ENCODE measurements at regions not wholly inside any gene's neighbourhood (a gene's known extent, or its start where the extent isn't known, plus 50 kb on each side); places are given as distances from the start of the nearest gene placed in this dataset.
A peak's percentile ranks its signal among the peaks of the same experiment; 100 is the strongest.

GRCh38 chr1:166484871-166485270 lies 318.1 kb upstream of the FAM78B start:
- Histone ChIP-seq H3K9me3 (ENCODE audit: insufficient read depth, low read depth, low read length) (no peaks in the 10 kb centered on the region), H2AFZ (ENCODE audit: low read depth, low read length) (no peak overlapping the region), H3K36me3 (ENCODE audit: insufficient read depth, low read length) (no peaks in the 10 kb centered on the region), H3K4me3 (ENCODE audit: insufficient read depth, low read depth, low read length) (no peak overlapping the region), H3K27me3 (ENCODE audit: insufficient read depth, low read length) (no peaks in the 10 kb centered on the region), H3K79me2 (ENCODE audit: insufficient read depth, low read length) (no peaks in the 10 kb centered on the region), H3K4me2 (ENCODE audit: low read length) (no peak overlapping the region), H3K4me1 (ENCODE audit: insufficient read depth, low read length) (no peaks in the 10 kb centered on the region), H3K9ac (ENCODE audit: low read length) (no peak overlapping the region), H4K20me1 (ENCODE audit: insufficient read depth, low read length) (no peaks in the 10 kb centered on the region), H3K27ac (ENCODE audit: low read depth, low read length) (no peak overlapping the region)
- FAIRE-seq (no peak), DNase-seq (ENCODE audit: low read depth) (no peak)
- TF ChIP-seq EZH2 (IDR thresholded peaks at IDR 0.05; ENCODE audit: insufficient read depth, low read length) (no peak), CTCF (IDR thresholded peaks at IDR 0.05; ENCODE audit: insufficient read depth, low read depth, low read length) (no peak)
- H3K9me3 Mint-ChIP-seq (ENCODE audit: unreplicated experiment), result peaks cover 2% of the 10 kb centered on the region
- H3K4me1 Mint-ChIP-seq (ENCODE audit: low read depth, unreplicated experiment), result peaks cover 9% of the 10 kb centered on the region
- H3K27ac Mint-ChIP-seq (ENCODE audit: unreplicated experiment), result no peak overlapping the region
- no peaks in the 10 kb centered on the region for H3K36me3 Mint-ChIP-seq (ENCODE audit: low read depth, unreplicated experiment)
- H3K27me3 Mint-ChIP-seq (ENCODE audit: low read depth, unreplicated experiment), result no peaks in the 10 kb centered on the region
- no peak overlapping the region for H3K4me3 Mint-ChIP-seq (ENCODE audit: unreplicated experiment)

- H3K4me2 ChIP-seq (ENCODE audit: low read length), result no peak overlapping the region
- no peak overlapping the region for H2AFZ ChIP-seq (ENCODE audit: low read depth, low read length)
- Mint-ChIP-seq H3K27me3 (ENCODE audit: low read depth, unreplicated experiment) (no peaks in the 10 kb centered on the region), H3K9me3 (ENCODE audit: unreplicated experiment) (peaks cover 2% of the 10 kb centered on the region), H3K36me3 (ENCODE audit: low read depth, unreplicated experiment) (no peaks in the 10 kb centered on the region), H3K27ac (ENCODE audit: unreplicated experiment) (no peak overlapping the region), H3K4me3 (ENCODE audit: unreplicated experiment) (no peak overlapping the region), H3K4me1 (ENCODE audit: low read depth, unreplicated experiment) (peaks cover 9% of the 10 kb centered on the region)
- no peak overlapping the region for H3K9ac ChIP-seq (ENCODE audit: low read length)
- FAIRE-seq (no peak), DNase-seq (ENCODE audit: low read depth) (peak; percentile 3)
- H3K36me3 ChIP-seq (ENCODE audit: insufficient read depth, low read length), result no peaks in the 10 kb centered on the region
- H3K4me1 ChIP-seq (ENCODE audit: insufficient read depth, low read length), result no peaks in the 10 kb centered on the region
- no peaks in the 10 kb centered on the region for H4K20me1 ChIP-seq (ENCODE audit: insufficient read depth, low read length)
- TF ChIP-seq EZH2 (IDR thresholded peaks at IDR 0.05; ENCODE audit: insufficient read depth, low read length) (no peak), CTCF (IDR thresholded peaks at IDR 0.05; ENCODE audit: insufficient read depth, low read depth, low read length) (no peak)
- H3K79me2 ChIP-seq (ENCODE audit: insufficient read depth, low read length), result no peaks in the 10 kb centered on the region
- no peak overlapping the region for H3K27ac ChIP-seq (ENCODE audit: low read depth, low read length)
- no peaks in the 10 kb centered on the region for H3K27me3 ChIP-seq (ENCODE audit: insufficient read depth, low read length)
- H3K4me3 ChIP-seq (ENCODE audit: insufficient read depth, low read depth, low read length), result no peak overlapping the region
- H3K9me3 ChIP-seq (ENCODE audit: insufficient read depth, low read depth, low read length), result no peaks in the 10 kb centered on the region
Observed at GRCh38 chr1:166485620-166486019, 318.8 kb upstream of the FAM78B start.

- no peak for DNase-seq (ENCODE audit: low read depth)
- H3K27ac ChIP-seq (ENCODE audit: low read depth, low read length), result no peak overlapping the region
- no peak overlapping the region for H3K9ac ChIP-seq (ENCODE audit: low read length)
- Mint-ChIP-seq H3K27me3 (ENCODE audit: low read depth, unreplicated experiment) (no peaks in the 10 kb centered on the region), H3K36me3 (ENCODE audit: low read depth, unreplicated experiment) (no peaks in the 10 kb centered on the region), H3K4me3 (ENCODE audit: unreplicated experiment) (no peak overlapping the region), H3K27ac (ENCODE audit: unreplicated experiment) (no peak overlapping the region), H3K4me1 (ENCODE audit: low read depth, unreplicated experiment) (peaks cover 9% of the 10 kb centered on the region), H3K9me3 (ENCODE audit: unreplicated experiment) (peaks cover 2% of the 10 kb centered on the region)
- H3K4me1 ChIP-seq (ENCODE audit: insufficient read depth, low read length), result no peaks in the 10 kb centered on the region
- no peak overlapping the region for H2AFZ ChIP-seq (ENCODE audit: low read depth, low read length)
- H3K4me3 ChIP-seq (ENCODE audit: insufficient read depth, low read depth, low read length), result no peak overlapping the region
- no peaks in the 10 kb centered on the region for H3K9me3 ChIP-seq (ENCODE audit: insufficient read depth, low read depth, low read length)
- H3K36me3 ChIP-seq (ENCODE audit: insufficient read depth, low read length), result no peaks in the 10 kb centered on the region
- no peaks in the 10 kb centered on the region for H3K79me2 ChIP-seq (ENCODE audit: insufficient read depth, low read length)
- H3K27me3 ChIP-seq (ENCODE audit: insufficient read depth, low read length), result no peaks in the 10 kb centered on the region
- FAIRE-seq, result no peak
- no peak overlapping the region for H3K4me2 ChIP-seq (ENCODE audit: low read length)
- no peaks in the 10 kb centered on the region for H4K20me1 ChIP-seq (ENCODE audit: insufficient read depth, low read length)
- TF ChIP-seq EZH2 (IDR thresholded peaks at IDR 0.05; ENCODE audit: insufficient read depth, low read length) (no peak), CTCF (IDR thresholded peaks at IDR 0.05; ENCODE audit: insufficient read depth, low read depth, low read length) (no peak)
Observed at GRCh38 chr1:166488327-166488726, 321.5 kb upstream of the FAM78B start.
